ENCODE measurements at regions not wholly inside any gene's neighbourhood (a gene's known extent, or its start where the extent isn't known, plus 50 kb on each side); places are given as distances from the start of the nearest gene placed in this dataset.
"Not testable (repeated sequence)": the region's sequence is repeated elsewhere in the genome, so short reads cannot be mapped to it uniquely, and the experiment has no call there.

DNA sequence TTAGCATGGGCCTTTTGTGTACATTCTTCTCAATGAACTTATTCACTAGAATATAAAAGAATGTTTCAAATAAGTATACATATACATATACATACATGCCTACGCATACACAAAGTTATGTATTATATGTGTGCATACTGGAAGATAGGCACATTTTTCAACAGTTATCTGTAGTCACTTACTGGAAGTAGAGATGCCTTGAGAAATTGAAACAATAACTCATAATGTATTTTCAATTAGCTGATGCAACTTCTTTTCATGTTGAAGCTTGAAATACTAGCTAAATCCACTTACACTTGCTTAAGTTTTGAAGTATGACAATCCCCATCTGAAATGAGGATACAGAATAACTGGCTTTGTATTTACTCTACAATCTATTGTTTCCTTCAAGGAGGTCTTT lies 469.0 kb upstream of the PTGER4 start:
- DNase-seq: no peak

- DNase-seq: no peak
These were observed 473.7 kb upstream of the PTGER4 start for GRCh38 chr5:40206030-40206429.

DNA sequence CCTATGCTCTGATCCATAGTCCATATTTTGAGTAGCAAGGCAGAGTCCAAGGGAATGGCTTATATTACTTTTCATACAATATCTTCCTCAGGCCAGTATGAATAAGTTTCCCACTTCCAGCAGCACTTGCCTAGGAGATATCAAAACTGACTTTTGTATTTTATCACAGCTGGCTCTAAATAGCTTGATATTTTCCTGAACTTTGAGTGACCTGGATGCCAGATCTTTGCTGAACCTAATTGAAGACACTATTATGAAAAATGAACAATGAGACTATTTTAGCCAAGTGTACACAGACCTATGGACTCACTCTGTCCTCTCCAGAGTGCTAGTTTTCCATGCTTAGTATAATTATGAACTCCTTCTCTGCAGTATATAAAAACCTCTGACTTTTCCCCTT lies 475.6 kb upstream of the PTGER4 start:
- DNase-seq: no peak

GRCh38 chr5:40202814-40203440 lies 476.8 kb upstream of the PTGER4 start:
- DNase-seq: no peak

GRCh38 chr5:40198736-40199135 lies 481.0 kb upstream of the PTGER4 start:
- no peak for DNase-seq

GRCh38 chr5:40195574-40195973 lies 484.1 kb upstream of the PTGER4 start:
- not testable (repeated sequence) for DNase-seq

DNA sequence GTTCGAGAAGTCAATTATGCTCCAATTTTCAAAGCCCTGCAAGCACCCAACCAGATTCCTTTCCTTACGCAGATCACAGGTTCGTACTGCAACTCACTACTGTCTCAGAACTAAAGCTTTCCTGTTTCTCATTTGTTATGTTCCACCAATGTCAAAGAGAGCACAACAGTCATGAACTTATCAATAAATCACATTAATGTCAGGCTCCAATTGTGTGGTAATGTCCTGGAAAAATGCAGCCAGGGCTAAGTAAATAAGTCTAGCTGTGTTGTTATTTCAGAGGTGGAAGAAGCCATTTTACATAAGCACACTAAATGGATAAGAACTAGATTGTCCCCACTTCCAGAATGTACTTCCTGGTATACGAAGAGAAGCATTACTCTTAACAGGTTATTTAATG lies 488.6 kb upstream of the PTGER4 start:
- DNase-seq: no peak

GRCh38 chr5:40172721-40173120 lies 507.0 kb upstream of the PTGER4 start:
- no peak for DNase-seq

- no peak for DNase-seq
These were observed 507.7 kb upstream of the PTGER4 start for GRCh38 chr5:40171971-40172370.

DNA sequence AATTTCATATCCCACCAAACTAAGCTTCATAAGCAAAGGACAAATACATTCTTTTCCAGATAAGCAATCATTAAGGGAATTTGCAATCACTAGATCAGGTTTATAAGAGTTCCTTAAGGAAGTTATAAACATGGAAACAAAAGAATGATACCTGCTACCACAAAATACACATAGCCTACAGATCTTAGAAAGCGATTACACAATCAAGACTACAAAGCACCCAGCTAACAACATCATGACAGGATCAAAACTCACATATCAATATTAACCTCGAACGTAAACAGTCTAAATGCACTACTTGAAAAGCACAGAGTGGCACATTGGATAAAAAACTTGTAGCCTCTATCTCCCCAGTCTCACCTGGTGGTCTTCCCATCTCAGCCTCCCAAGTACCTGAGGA lies 512.4 kb upstream of the PTGER4 start:
- DNase-seq: no peak

GRCh38 chr5:40166802-40167201 lies 512.9 kb upstream of the PTGER4 start:
- DNase-seq: no peak

- DNase-seq: no peak
These were observed 513.7 kb upstream of the PTGER4 start for GRCh38 chr5:40165789-40166728.

DNA sequence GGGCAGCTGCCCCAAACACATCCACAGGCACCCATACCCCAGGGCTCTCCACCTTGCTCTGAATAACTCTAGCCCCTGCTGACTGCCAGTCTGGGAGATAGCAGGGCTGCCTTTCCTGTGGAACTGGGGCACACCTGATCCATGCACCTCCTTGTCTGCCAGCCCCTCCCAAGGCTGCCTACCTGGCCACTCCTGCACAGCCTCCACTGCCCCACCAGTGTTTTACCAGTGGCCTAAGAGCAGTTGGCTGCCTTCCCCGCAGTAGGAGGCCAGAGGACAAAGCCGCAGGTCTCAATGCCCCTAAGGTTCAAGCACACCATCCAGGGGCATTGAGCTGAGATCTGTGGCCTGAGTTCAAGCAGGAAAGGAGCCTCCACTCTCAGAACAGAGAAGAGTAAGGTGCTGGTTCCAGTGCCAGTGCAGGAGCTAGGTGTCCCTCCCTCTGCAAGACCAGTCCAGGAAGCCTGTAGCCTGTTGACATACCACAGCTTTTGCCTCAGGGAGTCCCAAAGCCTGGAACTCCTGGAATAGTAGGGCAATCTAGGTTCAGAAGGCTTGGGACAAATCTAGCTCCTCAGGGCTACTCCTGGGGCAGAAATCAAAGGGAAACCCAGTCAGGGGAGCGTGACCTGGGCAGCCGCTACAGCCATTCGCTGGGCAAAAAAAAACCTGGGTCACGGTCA lies 514.5 kb upstream of the PTGER4 start:
- no peak for DNase-seq

- no peak for DNase-seq
These were observed 519.3 kb upstream of the PTGER4 start for GRCh38 chr5:40160435-40160834.

GRCh38 chr5:40154194-40154593 lies 525.5 kb upstream of the PTGER4 start:
- no peak for DNase-seq

DNA sequence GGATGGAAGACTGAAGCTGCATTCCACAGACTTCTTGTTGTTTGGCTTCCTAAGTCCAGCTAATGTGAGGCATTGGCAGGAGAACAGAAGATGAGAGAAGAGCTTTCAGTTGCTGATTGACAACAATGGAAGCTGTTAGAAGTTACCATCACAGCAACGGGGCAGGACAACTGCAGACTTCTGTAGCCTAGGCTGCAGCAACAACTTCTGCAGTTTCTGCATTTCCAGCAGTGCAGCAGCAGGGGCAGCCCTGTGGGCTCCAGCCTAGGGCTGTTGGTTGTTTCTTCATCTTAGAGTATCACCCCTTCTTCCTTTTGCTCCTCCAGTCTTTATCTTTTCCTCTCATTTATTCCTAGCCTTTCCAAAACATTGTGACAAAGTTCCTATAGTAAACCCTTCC lies 528.8 kb upstream of the PTGER4 start:
- DNase-seq: no peak

- DNase-seq: no peak
These were observed 537.8 kb upstream of the PTGER4 start for GRCh38 chr5:40141896-40142295.

DNA sequence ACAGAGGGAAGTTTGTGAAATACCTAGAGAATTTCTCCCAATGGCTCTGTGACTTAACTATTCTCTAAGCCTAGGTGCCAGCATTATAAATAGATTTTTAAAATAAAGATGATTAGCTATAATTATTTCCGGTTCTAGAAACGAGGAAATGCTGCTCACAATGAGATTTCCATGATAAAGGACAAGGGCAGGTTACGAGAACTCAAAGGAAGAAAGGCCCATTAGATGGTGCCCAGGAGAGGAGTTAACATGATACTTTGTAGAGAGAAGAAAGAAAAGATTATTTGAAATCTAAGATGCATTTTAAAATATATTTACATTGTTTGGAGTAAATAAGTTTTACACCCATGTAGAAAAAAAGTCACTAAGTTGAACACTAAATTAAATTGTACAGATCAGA lies 538.3 kb upstream of the PTGER4 start:
- no peak for DNase-seq

DNA sequence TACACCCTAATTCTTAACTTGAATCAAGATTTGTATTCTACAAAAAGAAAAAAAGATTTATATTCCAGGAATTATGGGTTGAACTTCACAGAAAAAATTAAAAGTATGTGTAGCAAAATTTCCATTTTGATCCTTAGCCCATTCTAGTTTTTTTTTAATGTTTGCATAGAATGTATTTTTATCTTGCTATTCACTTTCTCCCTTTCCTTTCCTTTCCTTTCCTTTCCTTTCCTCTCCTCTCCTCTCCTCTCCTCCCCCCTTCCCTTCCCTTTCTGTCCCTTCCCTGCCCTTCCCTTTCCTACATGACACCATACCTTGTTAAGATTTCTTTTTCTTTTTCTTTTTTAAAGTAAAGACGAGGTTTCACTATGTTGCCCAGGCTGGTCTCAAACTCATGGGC lies 542.5 kb upstream of the PTGER4 start:
- no peak for DNase-seq

GRCh38 chr5:40134883-40135520 lies 544.7 kb upstream of the PTGER4 start:
- DNase-seq: no peak

DNA sequence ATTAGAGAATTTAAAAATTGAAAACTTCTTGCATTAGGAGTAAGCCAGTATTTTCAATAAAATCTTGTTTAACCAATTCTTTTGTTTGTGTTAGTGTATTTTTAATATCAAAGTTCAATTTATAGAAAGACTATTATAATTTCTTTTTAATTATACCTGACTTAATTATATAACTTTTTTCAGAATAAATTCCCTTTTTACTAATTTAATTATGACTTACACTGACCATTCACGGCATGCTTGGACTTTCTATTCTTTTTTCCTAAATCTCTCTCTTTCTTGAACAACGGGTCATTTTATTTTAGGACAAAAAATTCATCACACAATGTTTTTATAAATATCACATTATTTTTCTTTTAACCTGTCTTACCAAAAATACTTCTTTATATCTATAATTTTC lies 555.3 kb upstream of the PTGER4 start:
- DNase-seq: no peak

DNA sequence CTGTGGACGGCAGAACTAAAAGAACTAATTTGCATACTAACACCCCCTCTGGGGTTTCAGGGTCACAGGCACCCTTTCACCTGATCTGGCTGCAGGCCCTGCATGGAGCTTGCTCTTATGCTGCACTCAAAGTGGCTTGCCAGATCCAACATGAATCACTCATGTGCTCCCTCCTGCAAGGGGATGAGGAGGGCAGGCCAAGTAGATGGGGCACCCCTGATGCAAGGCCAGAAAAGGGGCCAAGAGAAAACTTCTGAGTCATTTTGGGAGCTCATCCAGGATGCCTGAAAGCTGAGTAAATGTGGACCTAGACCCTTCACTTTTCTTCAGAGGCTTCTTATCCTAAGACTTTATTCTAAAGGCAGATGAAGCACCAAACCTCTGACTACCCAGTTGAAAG lies 558.5 kb upstream of the PTGER4 start:
- DNase-seq: no peak

DNA sequence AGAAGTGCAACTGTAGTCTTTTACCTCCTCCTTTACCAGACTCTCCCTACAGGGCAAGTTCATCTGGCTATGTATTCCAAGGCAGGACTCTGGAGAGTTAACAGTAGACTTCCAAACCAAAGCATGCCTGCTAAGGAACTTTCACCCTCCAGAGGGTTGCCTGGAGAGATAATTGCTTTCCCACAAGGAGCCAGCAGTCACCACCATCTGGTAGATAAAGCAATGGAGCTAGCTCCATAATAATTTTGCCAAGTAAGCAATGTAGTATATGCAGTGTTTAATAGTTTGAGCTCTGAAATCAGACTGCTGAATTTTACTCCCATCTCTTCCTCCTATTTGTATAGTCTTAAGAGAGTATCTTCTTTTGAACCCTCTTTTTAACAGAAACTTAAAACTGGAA lies 566.8 kb upstream of the PTGER4 start:
- no peak for DNase-seq
